PC-3 (cell line): ENCODE measurements at regions not wholly inside any gene's neighbourhood (a gene's known extent, or its start where the extent isn't known, plus 50 kb on each side); places are given as distances from the start of the nearest gene placed in this dataset.

Experiments
- CTCF ChIP-seq: fragments of 300-600 bp; sonication (generic); conservative IDR thresholded peaks from 2 replicates; pipeline ENCODE4 v1.5.1; 2017; ENCODE audit warnings: antibody characterized with exemption, low read depth, mild to moderate bottlenecking, low read length
- EZH2phosphoT487 ChIP-seq: fragments of 300-600 bp; sonication (generic); IDR thresholded peaks from 2 replicates; pipeline ENCODE4 v1.6.1; 2018; ENCODE audit warnings: mild to moderate bottlenecking, antibody characterized with exemption, low read length, borderline replicate concordance

- no peak for TF ChIP-seq CTCF
- TF ChIP-seq EZH2phosphoT487, result no peak
These were observed 166.8 kb downstream of the BTC start for GRCh38 chr4:74627504-74627903.
